ENCODE measurements at regions not wholly inside any gene's neighbourhood (a gene's known extent, or its start where the extent isn't known, plus 50 kb on each side); places are given as distances from the start of the nearest gene placed in this dataset.

DNA sequence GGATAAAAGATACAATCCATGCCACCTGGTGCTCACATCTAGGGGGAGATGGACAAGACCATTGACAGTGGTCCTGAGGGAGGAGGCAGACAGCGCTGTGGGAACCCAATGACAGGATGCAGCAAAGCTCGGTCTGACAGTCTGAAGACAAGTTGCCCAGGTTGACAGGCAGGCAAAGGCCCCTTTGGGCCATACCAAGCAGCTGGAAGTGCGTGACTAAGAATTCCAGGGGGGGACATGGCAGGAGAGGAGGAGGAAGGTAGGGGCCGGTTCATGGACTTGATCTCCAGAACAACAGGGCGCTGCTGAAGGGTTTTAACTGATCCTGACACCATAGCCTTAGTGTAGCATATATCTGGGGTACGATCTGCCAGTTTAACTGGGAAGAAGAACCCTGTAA, 83.4 kb downstream of the RPLP1 start:
- Histone ChIP-seq H3K27ac (no peak overlapping the region), H3K4me2 (no peak overlapping the region), H3K9me3 (no peaks in the 10 kb centered on the region), H3K4me1 (peaks cover 9% of the 10 kb centered on the region), H3K4me3 (no peak overlapping the region)
- no peak for DNase-seq (ENCODE audit: low read depth in 1 of 2, low spot score in 1 of 2)
- no peak for TF ChIP-seq RAD21 (conservative IDR thresholded peaks at IDR 0.05 in 1 of 2, IDR thresholded peaks at IDR 0.05 in 1 of 2)
- TF ChIP-seq, protein P1, sequence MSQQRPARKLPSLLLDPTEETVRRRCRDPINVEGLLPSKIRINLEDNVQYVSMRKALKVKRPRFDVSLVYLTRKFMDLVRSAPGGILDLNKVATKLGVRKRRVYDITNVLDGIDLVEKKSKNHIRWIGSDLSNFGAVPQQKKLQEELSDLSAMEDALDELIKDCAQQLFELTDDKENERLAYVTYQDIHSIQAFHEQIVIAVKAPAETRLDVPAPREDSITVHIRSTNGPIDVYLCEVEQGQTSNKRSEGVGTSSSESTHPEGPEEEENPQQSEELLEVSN (IDR thresholded peaks at IDR 0.05; ENCODE audit: borderline replicate concordance, low read depth) = no peak
- TF ChIP-seq CBX8 (IDR thresholded peaks at IDR 0.05) = no peak
- no peak for TF ChIP-seq MYC (IDR thresholded peaks at IDR 0.05; ENCODE audit: borderline replicate concordance, low read length)
- TF ChIP-seq EHMT2 (IDR thresholded peaks at IDR 0.05; ENCODE audit: low read depth) = no peak
- TF ChIP-seq CBX2 (IDR thresholded peaks at IDR 0.05; ENCODE audit: borderline replicate concordance, low read depth) = no peak
- no peak for TF ChIP-seq REST (IDR thresholded peaks at IDR 0.05)
- no peak for TF ChIP-seq HOXB13 (CRISPR knock-in tag; IDR thresholded peaks at IDR 0.05; ENCODE audit: low read depth)
- TF ChIP-seq MAFK (IDR thresholded peaks at IDR 0.05; ENCODE audit: partially characterized antibody) = no peak
- TF ChIP-seq BHLHE40 (IDR thresholded peaks at IDR 0.05; ENCODE audit: low read depth, low read length) = no peak
- TF ChIP-seq FOSB (CRISPR knock-in tag; IDR thresholded peaks at IDR 0.05) = no peak
- no peak for TF ChIP-seq NFE2L2 (conservative IDR thresholded peaks at IDR 0.05; ENCODE audit: low read length)
- TF ChIP-seq JUNB (IDR thresholded peaks at IDR 0.05) = no peak
- no peak for TF ChIP-seq NR3C1 (IDR thresholded peaks at IDR 0.05)
- no peak for TF ChIP-seq RNF2 (IDR thresholded peaks at IDR 0.05; ENCODE audit: borderline replicate concordance, low read depth)
- TF ChIP-seq PHF8 (IDR thresholded peaks at IDR 0.05; ENCODE audit: borderline replicate concordance, low read depth) = no peak
- TF ChIP-seq, protein P2, sequence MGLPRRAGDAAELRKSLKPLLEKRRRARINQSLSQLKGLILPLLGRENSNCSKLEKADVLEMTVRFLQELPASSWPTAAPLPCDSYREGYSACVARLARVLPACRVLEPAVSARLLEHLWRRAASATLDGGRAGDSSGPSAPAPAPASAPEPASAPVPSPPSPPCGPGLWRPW (IDR thresholded peaks at IDR 0.05) = no peak
- TF ChIP-seq MAZ (IDR thresholded peaks at IDR 0.05; ENCODE audit: borderline replicate concordance, low read depth, low read length) = no peak
- CTCF ChIA-PET = interaction anchor here (0.6 to 3.8 kb wide), 7 partner anchors 8 to 159 kb away, joined by 3 to 17 read pairs (median 3); no protein-coding TSS in a partner anchor
- ATAC-seq = no peak
- POLR2A ChIA-PET = no interaction called here
- WGBS (ENCODE audit: missing lambda C conversion rate) = 78% methylated on average over 6 of the region's 6 CpGs
- FAIRE-seq = no peak

DNA sequence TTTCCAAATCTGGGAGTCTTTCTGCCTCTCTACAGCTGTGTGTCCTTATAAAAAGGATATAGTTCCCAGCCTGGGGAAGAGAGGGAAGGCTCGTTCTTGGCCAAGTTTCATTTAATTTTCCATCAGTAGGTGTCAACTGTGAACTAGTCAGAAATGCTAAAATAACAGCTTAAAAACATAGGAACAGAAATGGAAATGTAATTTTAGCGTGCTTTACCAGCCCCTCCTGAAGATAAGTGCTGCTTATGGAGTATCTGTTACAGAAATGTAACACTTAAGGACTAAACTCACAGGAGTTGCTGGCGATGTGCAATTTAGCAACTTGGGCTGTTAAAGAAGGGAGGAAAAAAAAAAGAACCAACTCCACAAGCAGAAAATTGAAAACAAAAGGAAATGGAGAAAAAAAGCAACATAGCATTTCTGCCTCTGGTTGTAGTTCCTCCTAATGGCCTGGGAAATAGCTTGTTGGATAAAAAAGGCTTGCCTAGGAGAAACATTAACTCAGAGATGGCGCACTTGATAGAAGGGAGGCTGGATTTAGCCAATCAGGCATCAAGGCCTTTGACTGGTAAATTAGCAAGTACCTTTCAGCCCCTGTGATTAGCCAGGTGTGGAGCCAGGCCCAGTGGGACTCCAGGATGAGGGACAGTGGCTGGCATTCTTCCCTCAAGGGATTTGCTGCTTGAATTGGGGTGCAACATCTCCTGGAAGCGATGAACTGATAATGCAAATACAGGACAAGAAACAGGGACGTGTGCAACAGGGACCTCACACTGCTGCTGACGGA, 84.3 kb downstream of the RPLP1 start:
- ChIA-PET POLR2A (no interaction called here), CTCF (interaction anchor here (0.6 to 3.8 kb wide), 4 partner anchors 15 to 158 kb away, joined by 3 to 17 read pairs (median 6); no protein-coding TSS in a partner anchor)
- ATAC-seq (no peak), FAIRE-seq (peak; percentile 46), DNase-seq (ENCODE audit: low read depth in 1 of 2, low spot score in 1 of 2) (no peak)
- H3K4me3 ChIP-seq = no peak overlapping the region
- no peak overlapping the region for H3K27ac ChIP-seq
- WGBS (ENCODE audit: missing lambda C conversion rate) = 83% methylated on average over 7 of the region's 7 CpGs
- peaks cover 3% of the 10 kb centered on the region; the same call in 2 of the 3 replicates for H3K4me1 ChIP-seq
- no peaks in the 10 kb centered on the region for H3K9me3 ChIP-seq
- no peak overlapping the region for H3K4me2 ChIP-seq
- TF ChIP-seq ZFP36 (IDR thresholded peaks at IDR 0.05; ENCODE audit: borderline replicate concordance, partially characterized antibody) = no peak
- no peak for TF ChIP-seq MAZ (IDR thresholded peaks at IDR 0.05; ENCODE audit: borderline replicate concordance, low read depth, low read length)
- TF ChIP-seq HOXA7 (CRISPR knock-in tag; IDR thresholded peaks at IDR 0.05) = no peak
- no peak for TF ChIP-seq HOXB5 (CRISPR knock-in tag; IDR thresholded peaks at IDR 0.05)
- TF ChIP-seq PHF8 (IDR thresholded peaks at IDR 0.05; ENCODE audit: borderline replicate concordance, low read depth) = no peak
- no peak for TF ChIP-seq RFX5 (IDR thresholded peaks at IDR 0.05)
- TF ChIP-seq ESRRA (IDR thresholded peaks at IDR 0.05; ENCODE audit: borderline replicate concordance, low read length) = no peak
- TF ChIP-seq BHLHE40 (IDR thresholded peaks at IDR 0.05; ENCODE audit: low read depth, low read length) = no peak
- no peak for TF ChIP-seq RARB (CRISPR knock-in tag; IDR thresholded peaks at IDR 0.05)
- TF ChIP-seq JUN (IDR thresholded peaks at IDR 0.05) = no peak
- TF ChIP-seq HMGXB4 (CRISPR knock-in tag; IDR thresholded peaks at IDR 0.05; ENCODE audit: borderline replicate concordance) = no peak
- TF ChIP-seq NFE2L2 (conservative IDR thresholded peaks at IDR 0.05; ENCODE audit: low read length) = no peak
- no peak for TF ChIP-seq EHF (CRISPR knock-in tag; IDR thresholded peaks at IDR 0.05)
- TF ChIP-seq HDAC2 (IDR thresholded peaks at IDR 0.05) = no peak
- TF ChIP-seq, protein P3, sequence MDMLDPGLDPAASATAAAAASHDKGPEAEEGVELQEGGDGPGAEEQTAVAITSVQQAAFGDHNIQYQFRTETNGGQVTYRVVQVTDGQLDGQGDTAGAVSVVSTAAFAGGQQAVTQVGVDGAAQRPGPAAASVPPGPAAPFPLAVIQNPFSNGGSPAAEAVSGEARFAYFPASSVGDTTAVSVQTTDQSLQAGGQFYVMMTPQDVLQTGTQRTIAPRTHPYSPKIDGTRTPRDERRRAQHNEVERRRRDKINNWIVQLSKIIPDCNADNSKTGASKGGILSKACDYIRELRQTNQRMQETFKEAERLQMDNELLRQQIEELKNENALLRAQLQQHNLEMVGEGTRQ (IDR thresholded peaks at IDR 0.05) = no peak
- TF ChIP-seq, protein P2 (IDR thresholded peaks at IDR 0.05) = no peak
- no peak for TF ChIP-seq MAFK (IDR thresholded peaks at IDR 0.05; ENCODE audit: partially characterized antibody)
- TF ChIP-seq MYC (IDR thresholded peaks at IDR 0.05; ENCODE audit: borderline replicate concordance, low read length) = no peak
